ENCODE measurements at regions not wholly inside any gene's neighbourhood (a gene's known extent, or its start where the extent isn't known, plus 50 kb on each side); places are given as distances from the start of the nearest gene placed in this dataset.

- no peak for TF ChIP-seq POLR2AphosphoS5 (IDR thresholded peaks at IDR 0.05; ENCODE audit: low read depth, low read length)
- no peak for TF ChIP-seq POLR2A (IDR thresholded peaks at IDR 0.05; ENCODE audit: low read depth, low read length)
Measured at GRCh38 chr11:105215528-105215927, 76.0 kb upstream of the CARD18 start.
